Lower leg skin (tissue), 4 donors: ENCODE measurements at regions not wholly inside any gene's neighbourhood (a gene's known extent, or its start where the extent isn't known, plus 50 kb on each side); places are given as distances from the start of the nearest gene placed in this dataset.

Experiments used
- DNase-seq, 2 donors: peaks; one replicate each; pipeline ENCODE4 v3.0.0-alpha.2; 2019; ENCODE audit warnings: low spot score in 2 of 2
- H3K4me3 ChIP-seq: fragments of 200-600 bp; sonication (generic); 2 replicates; pipeline ENCODE4 v1.5.1; 2017; ENCODE audit warnings: mild to moderate bottlenecking, low read depth; ENCODE audit not compliant: poor library complexity, severe bottlenecking
- CTCF ChIP-seq, 3 donors: fragments of 450-650 bp; IDR thresholded peaks; one replicate each; pipeline ENCODE4 v1.5.1; 2016; ENCODE audit warnings: antibody characterized with exemption in 3 of 3, mild to moderate bottlenecking in 3 of 3, moderate library complexity in 2 of 3
- POLR2A ChIP-seq, 2 donors: fragments of 450-650 bp; IDR thresholded peaks; one replicate each; pipeline ENCODE4 v1.6.1; 2016 to 2017; ENCODE audit warnings: antibody characterized with exemption in 2 of 2, mild to moderate bottlenecking in 1 of 2, moderate library complexity in 1 of 2
- WGBS, 2 donors: methylation state at CpG; one replicate each; pipeline ENCODE4 v1.1.5; 2018; 5-methylcytosine and 5-hydroxymethylcytosine counted together
- intact Hi-C: fragments of 100-400 bp; cut with DNase I; formaldehyde crosslinking; loops from one replicate; pipeline ENCODE4 v1.15.0; 2023; ENCODE audit warnings: low total_unique reads

- H3K4me3 ChIP-seq = no peak overlapping the region
- intact Hi-C loops = no loop called here
- WGBS, 2 donors = 79 to 80% methylated on average over 4 of the region's 4 CpGs
- no peak for DNase-seq
- no peak for TF ChIP-seq CTCF (IDR thresholded peaks at IDR 0.05)
- no peak for TF ChIP-seq POLR2A (IDR thresholded peaks at IDR 0.05)
These were observed 449.6 kb downstream of the UBE2NL start for GRCh38 chrX:144333429-144333828.

GRCh38 chrX:144334577-144334976 is 450.7 kb downstream of the UBE2NL start:
- WGBS, 2 donors = 75 to 87% methylated on average over 13 of the region's 13 CpGs
- no peak for DNase-seq
- no peak overlapping the region for H3K4me3 ChIP-seq
- no peak for TF ChIP-seq CTCF (IDR thresholded peaks at IDR 0.05)
- TF ChIP-seq POLR2A (IDR thresholded peaks at IDR 0.05) = no peak
- intact Hi-C loops = no loop called here

GRCh38 chrX:144335402-144335801 is 451.5 kb downstream of the UBE2NL start:
- WGBS, 2 donors = 63 to 91% methylated on average over 4 to 6 of the region's 6 CpGs
- H3K4me3 ChIP-seq = no peak overlapping the region
- intact Hi-C loops = no loop called here
- TF ChIP-seq CTCF (IDR thresholded peaks at IDR 0.05) (no peak), POLR2A (IDR thresholded peaks at IDR 0.05) (no peak)
- DNase-seq = no peak

GRCh38 chrX:144379156-144379555 is 495.3 kb downstream of the UBE2NL start:
- DNase-seq = no peak
- whole genome bisulfite sequencing, 2 donors = 87 to 93% methylated on average over 2 to 3 of the region's 3 CpGs
- TF ChIP-seq CTCF (IDR thresholded peaks at IDR 0.05) (no peak), POLR2A (IDR thresholded peaks at IDR 0.05) (no peak)
- intact Hi-C loops = no loop called here
- H3K4me3 ChIP-seq = no peak overlapping the region

- TF ChIP-seq CTCF (IDR thresholded peaks at IDR 0.05) (no peak), POLR2A (IDR thresholded peaks at IDR 0.05) (no peak)
- H3K4me3 ChIP-seq = no peak overlapping the region
- intact Hi-C loops = no loop called here
- WGBS, 2 donors = 50 to 76% methylated on average over 1 of the region's 1 CpG
- no peak for DNase-seq
These were observed 504.9 kb downstream of the UBE2NL start for GRCh38 chrX:144388738-144389137.
